H1 (cell line): ENCODE measurements at regions not wholly inside any gene's neighbourhood (a gene's known extent, or its start where the extent isn't known, plus 50 kb on each side); places are given as distances from the start of the nearest gene placed in this dataset.

Source experiments
- CTCF ChIA-PET: fragments of 300-600 bp; sonication (Branson Sonifier 250); formaldehyde crosslinking; loops from one replicate; lab custom pipeline; 2021; ENCODE audit not compliant: partially characterized antibody; lab: Charles Lee
- POLR2A ChIA-PET: fragments of 300-600 bp; sonication (Branson Sonifier 250); formaldehyde crosslinking; loops from one replicate; lab custom pipeline; 2021; ENCODE audit warnings: inconsistent platforms; ENCODE audit not compliant: partially characterized antibody; lab: Charles Lee
- DNase-seq, 2 experiments: peaks; one replicate each; pipeline versions ENCODE4 v3.0.0 to v3.0.0-alpha.2; 2010 to 2022; ENCODE audit warnings: low spot score in 2 of 2, low read depth in 1 of 2, mixed read lengths in 1 of 2
- FAIRE-seq: peaks from 2 replicates; lab custom pipeline; 2011; peaks lifted over from hg19 to GRCh38; lab: Jason Lieb, UNC
- H2AFZ ChIP-seq: 2 replicates; pipeline ENCODE4 v1.8.1; 2012; ENCODE audit warnings: low read length, inconsistent platforms
- H2AK5ac ChIP-seq: 2 replicates; pipeline ENCODE4 v1.6.1; 2013; ENCODE audit warnings: low read depth, low read length
- H2BK120ac ChIP-seq: replicated peaks from 2 replicates; pipeline ENCODE3; 2013; ENCODE audit warnings: low read depth, low read length, inconsistent platforms
- H2BK12ac ChIP-seq: 2 replicates; pipeline ENCODE4 v1.6.1; 2013; ENCODE audit warnings: low read depth, low read length
- H2BK15ac ChIP-seq: 2 replicates; pipeline ENCODE4 v1.6.1; 2013; ENCODE audit warnings: low read length
- H2BK20ac ChIP-seq: 2 replicates; pipeline ENCODE4 v1.6.1; 2013; ENCODE audit warnings: low read length
- H2BK5ac ChIP-seq: 2 replicates; pipeline ENCODE4 v1.6.1; 2013; ENCODE audit warnings: low read depth, low read length
- H3K14ac ChIP-seq: 2 replicates; pipeline ENCODE4 v1.6.1; 2013; ENCODE audit warnings: inconsistent platforms; ENCODE audit not compliant: insufficient read length
- H3K18ac ChIP-seq: 2 replicates; pipeline ENCODE4 v1.6.1; 2013; ENCODE audit warnings: low read length; ENCODE audit errors: extremely low read depth
- H3K23ac ChIP-seq: 2 replicates; pipeline ENCODE4 v1.6.1; 2013; ENCODE audit warnings: inconsistent platforms; ENCODE audit not compliant: insufficient read length
- H3K23me2 ChIP-seq: 2 replicates; pipeline ENCODE4 v1.6.1; 2013; ENCODE audit warnings: low read depth, low read length
- H3K27ac ChIP-seq: 2 replicates; pipeline ENCODE4 v1.6.1; 2011; ENCODE audit warnings: low read depth, low read length, inconsistent platforms
- H3K27me3 ChIP-seq, 4 experiments: replicated peaks in 1 of 4; 1 replicate in 1 of 4; 2 replicates in 3 of 4; pipeline versions ENCODE4 v1.6.1 to v1.8.1; 2011 to 2013; ENCODE audit warnings: low read length in 3 of 4, mild to moderate bottlenecking in 3 of 4, inconsistent platforms in 2 of 4, mixed read lengths in 2 of 4, moderate library complexity in 1 of 4; ENCODE audit not compliant: control insufficient read depth in 3 of 4, insufficient read depth in 3 of 4; ENCODE audit errors: extremely low read depth in 1 of 4
- H3K36me3 ChIP-seq, 4 experiments: 2 replicates each; pipeline versions ENCODE4 v1.6.1 to v1.8.1; 2011 to 2013; ENCODE audit warnings: mild to moderate bottlenecking in 4 of 4, low read length in 3 of 4, moderate library complexity in 2 of 4, control low read depth in 1 of 4, inconsistent platforms in 1 of 4; ENCODE audit not compliant: insufficient read depth in 4 of 4, control insufficient read depth in 2 of 4
- H3K4ac ChIP-seq: replicated peaks from 2 replicates; pipeline ENCODE3; 2013; ENCODE audit warnings: low read length, low read depth, mixed read lengths, inconsistent platforms; ENCODE audit not compliant: insufficient read length
- H3K4me1 ChIP-seq, 4 experiments: replicated peaks in 1 of 4; 1 replicate in 1 of 4; 2 replicates in 3 of 4; pipeline versions ENCODE4 v1.6.1 to v1.8.1; 2011 to 2013; ENCODE audit warnings: low read length in 3 of 4, inconsistent platforms in 2 of 4, mixed read lengths in 1 of 4; ENCODE audit not compliant: insufficient read depth in 4 of 4, control insufficient read depth in 3 of 4
- H3K4me2 ChIP-seq, 2 experiments: 2 replicates each; pipeline versions ENCODE4 v1.6.1 to v1.8.1; 2011 to 2013; ENCODE audit warnings: low read depth in 2 of 2, low read length in 2 of 2, control low read depth in 1 of 2, inconsistent platforms in 1 of 2, mild to moderate bottlenecking in 1 of 2; ENCODE audit not compliant: insufficient read depth in 1 of 2
- H3K4me3 ChIP-seq, 4 experiments: fragments of 200-600, 300-600 bp in 1 of 4; sonication (generic), shearing (Covaris generic), sonication (Bioruptor Twin) in 1 of 4; 2 replicates each; pipeline versions ENCODE4 v1.5.1 to v1.8.1; 2011 to 2016; ENCODE audit warnings: low read length in 4 of 4, low read depth in 3 of 4, control low read depth in 2 of 4, inconsistent platforms in 2 of 4, mild to moderate bottlenecking in 2 of 4, mixed read lengths in 1 of 4, moderate library complexity in 1 of 4; ENCODE audit not compliant: insufficient read depth in 2 of 4; ENCODE audit errors: extremely low read depth in 1 of 4
- H3K56ac ChIP-seq: replicated peaks from 2 replicates; pipeline ENCODE3; 2013; ENCODE audit warnings: low read depth, mild to moderate bottlenecking, mixed read lengths, low read length, inconsistent platforms; ENCODE audit not compliant: insufficient read length
- H3K79me1 ChIP-seq: 2 replicates; pipeline ENCODE4 v1.6.1; 2013; ENCODE audit warnings: low read depth, low read length, control low read depth
- H3K79me2 ChIP-seq, 2 experiments: 2 replicates each; pipeline versions ENCODE4 v1.6.1 to v1.8.1; 2012 to 2013; ENCODE audit warnings: low read length in 2 of 2, mild to moderate bottlenecking in 2 of 2, inconsistent platforms in 1 of 2; ENCODE audit not compliant: insufficient read depth in 2 of 2, control insufficient read depth in 1 of 2
- H3K9ac ChIP-seq, 4 experiments: replicated peaks in 1 of 4; 1 replicate in 1 of 4; 2 replicates in 3 of 4; pipeline versions ENCODE4 v1.6.1 to v1.8.1; 2011 to 2013; ENCODE audit warnings: low read depth in 3 of 4, low read length in 3 of 4, control low read depth in 2 of 4, mild to moderate bottlenecking in 2 of 4, moderate library complexity in 2 of 4, inconsistent platforms in 1 of 4; ENCODE audit errors: extremely low read depth in 1 of 4
- H3K9me3 ChIP-seq, 2 experiments: 2 replicates each; pipeline versions ENCODE4 v1.6.1 to v1.8.1; 2012 to 2013; ENCODE audit warnings: mild to moderate bottlenecking in 2 of 2, moderate library complexity in 2 of 2, control low read depth in 1 of 2, inconsistent platforms in 1 of 2, low read depth in 1 of 2, low read length in 1 of 2, mixed read lengths in 1 of 2; ENCODE audit not compliant: insufficient read depth in 2 of 2
- H4K20me1 ChIP-seq, 2 experiments: replicated peaks in 1 of 2; 2 replicates each; pipeline versions ENCODE3 to v1.8.1; 2011 to 2013; ENCODE audit warnings: inconsistent platforms in 2 of 2, low read length in 2 of 2, mild to moderate bottlenecking in 1 of 2; ENCODE audit not compliant: insufficient read depth in 2 of 2, control insufficient read depth in 1 of 2
- H4K5ac ChIP-seq: 2 replicates; pipeline ENCODE4 v1.6.1; 2013; ENCODE audit warnings: low read length, low read depth, mixed read lengths, inconsistent platforms; ENCODE audit not compliant: insufficient read length
- H4K8ac ChIP-seq: 2 replicates; pipeline ENCODE4 v1.8.0; 2013; ENCODE audit warnings: mild to moderate bottlenecking, moderate library complexity, low read length, inconsistent platforms; ENCODE audit not compliant: insufficient read depth; ENCODE audit errors: extremely low read depth
- H4K91ac ChIP-seq: replicated peaks from 2 replicates; pipeline ENCODE3; 2013; ENCODE audit warnings: low read length, mixed read lengths, inconsistent platforms; ENCODE audit not compliant: insufficient read length
- BACH1 ChIP-seq: IDR thresholded peaks from 2 replicates; pipeline ENCODE4 v1.6.1; 2012; ENCODE audit warnings: low read length, improper control_type of control experiment
- BRCA1 ChIP-seq: IDR thresholded peaks from 2 replicates; pipeline ENCODE4 v1.6.1; 2012; ENCODE audit warnings: low read depth, low read length, improper control_type of control experiment
- CREB1 ChIP-seq: IDR thresholded peaks from 2 replicates; pipeline ENCODE4 v1.6.1; 2012; ENCODE audit warnings: inconsistent platforms
- EGR1 ChIP-seq: IDR thresholded peaks from 2 replicates; pipeline ENCODE4 v1.6.1; 2011; ENCODE audit warnings: low read depth, low read length, borderline replicate concordance
- EP300 ChIP-seq, 2 experiments: IDR thresholded peaks; 1 replicate in 1 of 2; 2 replicates in 1 of 2; pipeline ENCODE4 v1.6.1; 2011 to 2012; ENCODE audit warnings: low read depth in 2 of 2, low read length in 2 of 2, mild to moderate bottlenecking in 2 of 2, borderline replicate concordance in 1 of 2, inconsistent platforms in 1 of 2, moderate library complexity in 1 of 2
- HDAC6 ChIP-seq: IDR thresholded peaks from one replicate; pipeline ENCODE4 v1.7.1; 2012; ENCODE audit warnings: low read depth, mild to moderate bottlenecking, inconsistent platforms, low read length, moderate library complexity
- JUN ChIP-seq: IDR thresholded peaks from 2 replicates; pipeline ENCODE4 v1.6.1; 2011; ENCODE audit warnings: low read depth, mild to moderate bottlenecking, improper control_type of control experiment, low read length
- SUZ12 ChIP-seq: fragments of 200-600 bp; sonication (generic); IDR thresholded peaks from 2 replicates; pipeline ENCODE4 v1.6.1; 2012; ENCODE audit warnings: mild to moderate bottlenecking, inconsistent platforms, low read length, moderate library complexity, mixed read lengths
- TAF7 ChIP-seq: optimal IDR thresholded peaks from 2 replicates; pipeline ENCODE3; 2011; ENCODE audit warnings: low read depth, mild to moderate bottlenecking, inconsistent platforms, low read length, moderate library complexity, borderline replicate concordance
- WGBS, 2 experiments: shearing (Covaris generic) in 1 of 2; methylation state at CpG; one replicate each; pipeline versions ENCODE4 v1.1.6 to v1.1.7; 2013 to 2015; ENCODE audit warnings: low lambda C conversion rate in 2 of 2, mixed read lengths in 2 of 2, inconsistent platforms in 1 of 2, low coverage in 1 of 2, missing lambda C conversion rate in 1 of 2; ENCODE audit not compliant: insufficient replicate concordance in 2 of 2, insufficient coverage in 1 of 2, insufficient read length in 1 of 2; ENCODE audit errors: extremely low coverage in 1 of 2, missing lambda C conversion rate in 1 of 2; 5-methylcytosine and 5-hydroxymethylcytosine counted together
- TF ChIP-seq, protein P1 (sequence below), 3 experiments: IDR thresholded peaks; 1 replicate in 2 of 3; 2 replicates in 1 of 3; pipeline versions ENCODE4 v1.5.1 to v1.6.1; 2011; ENCODE audit warnings: low read length in 3 of 3, mild to moderate bottlenecking in 3 of 3, inconsistent platforms in 2 of 3, low read depth in 1 of 3, moderate library complexity in 1 of 3; ENCODE audit not compliant: insufficient read depth in 1 of 3; ENCODE audit errors: control extremely low read depth in 1 of 3
- TF ChIP-seq, protein P2 (sequence below): IDR thresholded peaks from 2 replicates; pipeline ENCODE4 v1.6.1; 2011; ENCODE audit warnings: low read depth, mild to moderate bottlenecking, low read length; ENCODE audit not compliant: insufficient read depth

- 90% methylated on average over 1 of the region's 1 CpG; no CpG with 5 or more reads in 1 of the 2 experiments for WGBS, 2 experiments
- Histone ChIP-seq H3K18ac (no peak overlapping the region), H3K23ac (no peak overlapping the region), H2AK5ac (no peak overlapping the region), H4K91ac (no peak overlapping the region), H3K9ac (no peak overlapping the region), H2BK12ac (no peak overlapping the region), H3K4me1 (no peaks in the 10 kb centered on the region), H3K9me3 (no peaks in the 10 kb centered on the region), H3K4me3 (no peak overlapping the region), H4K20me1 (no peaks in the 10 kb centered on the region), H3K79me1 (no peaks in the 10 kb centered on the region), H4K8ac (no peak overlapping the region), H3K27ac (no peak overlapping the region), H2AFZ (no peak overlapping the region), H2BK5ac (no peak overlapping the region), H3K4me2 (no peak overlapping the region), H3K56ac (no peak overlapping the region), H3K23me2 (no peaks in the 10 kb centered on the region), H3K79me2 (no peaks in the 10 kb centered on the region), H3K27me3 (no peaks in the 10 kb centered on the region), H3K36me3 (no peaks in the 10 kb centered on the region), H2BK20ac (no peak overlapping the region), H2BK15ac (no peak overlapping the region), H3K4ac (no peak overlapping the region), H3K14ac (no peak overlapping the region), H4K5ac (no peak overlapping the region), H2BK120ac (no peak overlapping the region)
- no peak for DNase-seq
- ChIA-PET CTCF (no interaction called here), POLR2A (no interaction called here)
- no peak for FAIRE-seq
- TF ChIP-seq EP300 (IDR thresholded peaks at IDR 0.05; ENCODE audit: borderline replicate concordance in 1 of 2, low read depth in 2 of 2, low read length in 2 of 2) (no peak), JUN (no peak), SUZ12 (no peak), CREB1 (no peak), TAF7 (no peak), HDAC6 (no peak), BACH1 (no peak), BRCA1 (no peak), EGR1 (no peak)
- TF ChIP-seq, protein P1, sequence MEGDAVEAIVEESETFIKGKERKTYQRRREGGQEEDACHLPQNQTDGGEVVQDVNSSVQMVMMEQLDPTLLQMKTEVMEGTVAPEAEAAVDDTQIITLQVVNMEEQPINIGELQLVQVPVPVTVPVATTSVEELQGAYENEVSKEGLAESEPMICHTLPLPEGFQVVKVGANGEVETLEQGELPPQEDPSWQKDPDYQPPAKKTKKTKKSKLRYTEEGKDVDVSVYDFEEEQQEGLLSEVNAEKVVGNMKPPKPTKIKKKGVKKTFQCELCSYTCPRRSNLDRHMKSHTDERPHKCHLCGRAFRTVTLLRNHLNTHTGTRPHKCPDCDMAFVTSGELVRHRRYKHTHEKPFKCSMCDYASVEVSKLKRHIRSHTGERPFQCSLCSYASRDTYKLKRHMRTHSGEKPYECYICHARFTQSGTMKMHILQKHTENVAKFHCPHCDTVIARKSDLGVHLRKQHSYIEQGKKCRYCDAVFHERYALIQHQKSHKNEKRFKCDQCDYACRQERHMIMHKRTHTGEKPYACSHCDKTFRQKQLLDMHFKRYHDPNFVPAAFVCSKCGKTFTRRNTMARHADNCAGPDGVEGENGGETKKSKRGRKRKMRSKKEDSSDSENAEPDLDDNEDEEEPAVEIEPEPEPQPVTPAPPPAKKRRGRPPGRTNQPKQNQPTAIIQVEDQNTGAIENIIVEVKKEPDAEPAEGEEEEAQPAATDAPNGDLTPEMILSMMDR (IDR thresholded peaks at IDR 0.05; ENCODE audit: control extremely low read depth in 1 of 3, insufficient read depth in 1 of 3, low read depth in 1 of 3, low read length in 3 of 3): no peak
- TF ChIP-seq, protein P2, sequence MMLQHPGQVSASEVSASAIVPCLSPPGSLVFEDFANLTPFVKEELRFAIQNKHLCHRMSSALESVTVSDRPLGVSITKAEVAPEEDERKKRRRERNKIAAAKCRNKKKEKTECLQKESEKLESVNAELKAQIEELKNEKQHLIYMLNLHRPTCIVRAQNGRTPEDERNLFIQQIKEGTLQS: no peak
Observed at GRCh38 chr11:45436966-45437365, 150.8 kb upstream of the SYT13 start.
